Astrocyte of the hippocampus (primary cell): ENCODE measurements at regions not wholly inside any gene's neighbourhood (a gene's known extent, or its start where the extent isn't known, plus 50 kb on each side); places are given as distances from the start of the nearest gene placed in this dataset.

Source experiments
- DNase-seq: peaks from one replicate; pipeline ENCODE4 v3.0.0; 2011; ENCODE audit warnings: low read depth, low spot score

DNA sequence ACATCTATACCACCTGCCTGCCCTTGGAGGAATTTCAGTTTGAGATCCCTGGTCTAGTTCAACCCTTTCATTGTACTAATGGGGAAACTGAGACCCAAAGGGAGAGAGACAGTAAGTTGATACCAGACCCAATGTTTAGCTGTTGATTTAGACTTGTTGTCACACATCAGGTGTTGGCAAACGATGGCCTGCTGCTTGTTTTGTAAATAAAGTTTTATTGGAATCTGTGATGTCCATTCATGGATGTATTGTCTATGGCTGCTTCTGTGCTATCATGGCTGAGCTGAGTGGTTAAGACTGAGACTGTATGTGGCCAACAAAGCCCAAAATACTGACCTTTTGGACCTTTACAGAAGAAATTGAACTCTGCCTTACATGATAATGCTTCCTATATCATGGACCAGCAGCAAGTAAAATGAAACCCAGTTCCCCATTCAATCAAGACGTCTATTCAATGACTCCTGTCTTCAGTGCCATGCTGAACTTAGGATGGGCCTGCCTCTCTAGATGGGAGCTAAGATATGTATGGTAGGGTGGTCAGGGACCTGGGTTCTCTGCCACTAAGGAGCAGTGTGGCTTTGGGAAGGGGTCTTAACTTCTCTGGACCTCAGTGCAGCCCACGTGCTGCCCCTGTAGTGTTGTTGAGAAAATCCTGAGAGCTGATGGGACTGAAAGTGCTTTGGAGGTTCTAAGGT is 111.0 kb downstream of the IRX5 start:
- DNase-seq = no peak

DNA sequence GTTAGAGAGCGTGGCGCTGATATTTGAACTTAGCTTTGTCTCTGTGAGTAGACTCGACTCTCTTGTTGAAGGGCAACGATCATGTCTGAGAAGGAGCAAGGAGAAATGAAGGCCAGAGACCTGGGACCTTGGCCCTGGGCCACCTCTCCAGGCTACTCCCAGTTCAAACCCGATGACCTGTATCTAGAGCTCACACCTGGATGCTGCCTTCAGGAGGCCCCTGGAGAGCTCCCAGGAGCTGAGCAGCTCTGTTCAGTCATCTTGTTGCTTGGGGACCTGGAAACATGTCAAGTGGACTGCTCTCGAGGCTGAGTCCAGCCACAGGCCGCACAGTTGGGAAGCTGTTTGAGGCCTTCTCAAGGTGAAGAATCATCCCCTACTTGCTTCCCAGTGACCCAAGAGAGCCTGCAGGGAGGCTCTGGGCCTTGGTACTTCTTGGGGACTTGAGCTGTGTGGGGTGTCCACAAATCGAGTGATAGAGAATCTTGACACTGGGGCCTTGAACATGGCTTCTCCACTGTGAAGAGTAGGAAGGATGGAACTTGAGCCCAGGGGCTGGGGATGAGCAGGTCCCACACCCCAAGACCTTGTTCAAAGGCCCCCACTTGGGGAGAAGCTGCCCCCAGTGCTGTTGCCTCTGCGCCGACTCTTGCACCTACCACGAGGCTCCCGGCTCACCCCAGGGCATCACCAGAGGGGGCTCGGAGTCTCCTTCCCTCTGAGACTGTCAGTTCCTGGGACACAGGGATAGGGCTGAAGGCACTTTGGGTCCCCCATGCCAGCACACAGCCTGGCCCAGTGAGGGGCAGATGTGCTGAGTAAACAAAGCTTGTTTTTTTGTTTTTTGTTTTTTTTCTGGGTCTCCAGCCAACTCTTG is 112.1 kb downstream of the IRX5 start:
- DNase-seq = no peak

DNA sequence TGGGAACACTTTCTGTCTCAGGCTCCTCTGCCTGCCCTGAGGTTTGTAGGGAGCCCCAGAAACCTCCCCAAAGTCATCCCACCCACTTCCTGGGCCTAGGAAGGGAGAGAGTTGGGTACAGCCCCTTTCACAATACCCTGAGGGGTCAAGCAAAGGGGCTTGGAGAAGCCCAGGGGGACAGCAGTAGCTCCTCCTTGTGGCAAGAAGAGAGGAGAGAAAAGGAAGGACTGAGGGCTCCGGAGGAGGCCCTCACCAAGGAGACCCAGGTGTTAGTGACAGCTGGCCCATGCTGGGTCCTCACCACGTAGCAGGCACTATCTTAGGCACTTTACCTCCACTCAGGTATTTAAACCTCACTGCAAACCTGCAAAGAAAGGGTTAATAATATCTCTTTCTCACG is 112.8 kb downstream of the IRX5 start:
- no peak for DNase-seq

DNA sequence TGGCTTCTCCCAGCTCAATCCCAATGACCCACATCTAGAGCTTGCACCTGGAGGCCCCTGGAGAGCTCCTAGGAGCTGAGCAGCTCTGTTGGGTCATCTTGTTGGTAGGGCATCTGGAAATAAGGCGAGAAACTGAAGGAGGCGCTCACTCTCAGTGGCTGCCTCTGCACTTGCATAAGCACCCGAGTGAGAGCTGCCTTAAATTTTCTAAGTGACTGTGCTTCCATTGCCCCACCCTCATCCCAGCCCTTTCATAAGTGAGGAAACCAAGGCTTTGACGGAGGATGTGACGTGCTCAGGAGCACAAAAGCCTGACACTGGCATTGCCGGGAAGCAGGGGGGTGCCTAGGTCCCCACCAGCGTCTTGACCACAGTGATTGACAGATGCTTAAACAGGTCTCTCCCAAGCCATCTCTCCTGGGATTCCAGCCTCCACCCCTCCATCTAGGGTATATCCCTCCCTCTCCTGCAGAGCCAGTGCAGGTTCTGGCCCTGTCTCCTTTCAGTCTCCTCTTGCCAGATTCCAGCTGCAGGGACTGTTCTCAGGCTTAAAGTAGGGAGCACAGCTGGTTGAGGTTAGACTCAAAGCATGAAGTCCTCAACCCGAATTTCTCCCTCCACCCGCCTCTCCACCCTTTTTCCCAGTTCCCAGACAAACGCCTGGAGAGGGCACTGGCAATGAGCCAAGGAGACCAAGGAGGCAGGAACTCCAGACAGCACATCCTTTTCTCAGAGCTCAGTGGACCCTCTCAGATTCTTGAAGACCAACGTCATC is 113.7 kb downstream of the IRX5 start:
- DNase-seq = no peak

DNA sequence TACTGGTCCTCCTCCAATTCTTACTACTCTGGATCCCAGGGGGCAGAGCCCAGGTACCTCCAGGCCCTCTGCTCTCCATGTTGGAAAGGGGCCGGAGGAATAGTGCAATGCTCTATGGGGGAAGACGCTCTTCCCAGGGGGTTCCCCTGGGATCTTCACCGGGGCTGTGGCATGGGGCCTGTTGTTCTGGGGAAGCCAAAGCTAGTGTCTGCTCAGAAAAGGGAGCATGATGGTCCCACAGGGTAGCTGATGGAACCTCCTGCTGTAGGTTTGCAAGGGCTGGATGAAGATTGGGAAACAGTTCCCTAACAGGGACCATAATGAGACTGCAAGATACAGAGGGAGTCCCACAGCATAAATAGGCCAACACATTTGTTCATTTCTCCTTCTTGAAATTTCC is 114.7 kb downstream of the IRX5 start:
- DNase-seq = no peak

DNA sequence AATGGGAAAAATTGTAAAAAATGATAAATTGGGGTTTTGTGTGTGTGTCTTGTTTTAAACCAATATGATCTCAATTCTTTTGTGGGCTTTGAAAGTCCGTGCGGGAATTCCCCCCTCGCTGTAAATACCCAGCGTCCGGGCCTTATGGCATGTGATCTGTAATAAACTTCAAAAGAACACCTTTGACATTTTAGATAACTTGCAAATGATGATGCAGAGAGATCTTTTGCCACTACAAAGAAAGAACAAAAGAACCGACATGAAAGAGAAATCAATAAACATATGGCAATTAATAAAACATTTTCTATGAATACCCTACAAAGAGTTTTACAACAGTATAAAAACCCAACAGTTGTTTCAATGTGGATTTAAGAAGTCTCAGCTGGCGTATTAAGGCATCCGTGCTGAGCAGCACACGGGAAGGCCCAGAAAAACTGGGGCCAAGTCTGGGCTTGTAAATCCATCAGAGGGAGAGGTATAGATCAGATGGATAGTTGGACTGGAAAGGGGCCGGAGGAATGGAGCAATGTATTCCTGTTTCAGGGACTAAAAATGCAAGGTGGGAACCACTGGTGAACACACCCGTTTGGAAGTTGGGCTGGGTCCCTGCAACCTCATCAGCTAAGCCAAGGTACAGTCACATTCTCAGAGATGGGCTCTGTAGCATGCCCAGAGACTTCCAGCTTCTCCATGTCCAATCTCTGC is 115.2 kb downstream of the IRX5 start:
- no peak for DNase-seq

- no peak for DNase-seq
These were observed 115.8 kb downstream of the IRX5 start for GRCh38 chr16:55046513-55046912.

DNA sequence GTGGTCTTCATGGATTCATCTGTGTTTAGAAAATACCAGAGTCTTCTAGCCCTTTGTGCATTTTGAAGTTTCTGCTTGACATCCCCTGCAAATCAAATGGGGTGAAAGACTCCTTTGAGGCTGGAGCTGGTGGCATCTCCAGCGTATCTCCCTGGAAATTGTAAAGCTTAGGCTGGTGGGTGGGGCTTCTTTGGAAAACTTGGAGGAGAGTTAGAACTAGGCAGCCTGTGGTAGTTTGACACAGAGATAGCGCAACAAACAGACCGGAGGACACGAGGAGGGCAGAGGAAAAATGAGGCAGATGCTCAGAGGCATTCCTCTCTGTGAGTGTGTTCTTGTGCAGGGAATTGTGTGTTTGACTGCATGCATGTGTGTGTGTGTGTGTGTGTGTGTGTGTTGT is 116.3 kb downstream of the IRX5 start:
- DNase-seq = no peak

GRCh38 chr16:55047331-55047730 is 116.7 kb downstream of the IRX5 start:
- DNase-seq = no peak

DNA sequence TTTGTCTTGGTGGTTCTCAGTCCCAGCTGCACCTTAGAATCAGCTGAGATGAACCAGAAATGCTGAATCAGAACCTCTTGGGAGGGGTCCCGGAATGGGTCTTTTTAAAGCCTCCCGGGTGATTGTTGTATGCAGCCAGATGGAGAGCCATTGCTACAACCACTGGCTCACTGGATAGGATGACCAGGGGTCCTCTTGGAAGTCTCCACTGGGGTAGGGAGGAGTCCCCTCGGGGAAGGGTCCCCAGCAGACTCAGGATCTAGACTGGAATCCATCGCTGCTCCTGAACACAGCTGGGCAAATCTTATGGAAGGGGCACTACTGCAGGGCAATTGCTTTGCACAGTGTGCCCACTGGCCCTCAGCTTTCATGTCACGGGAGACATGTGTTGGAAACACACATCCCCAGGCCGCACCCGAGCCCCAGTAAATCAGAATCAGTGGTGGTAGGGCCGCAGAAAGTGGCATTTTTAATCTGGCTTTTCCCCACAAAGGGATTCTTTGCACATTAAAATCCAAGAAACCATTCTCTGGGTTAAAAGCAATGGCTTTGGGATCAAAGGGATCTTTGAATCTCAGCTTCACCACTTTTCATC is 117.3 kb downstream of the IRX5 start:
- DNase-seq = no peak

- DNase-seq = no peak
These were observed 118.1 kb downstream of the IRX5 start for GRCh38 chr16:55048745-55049144.

GRCh38 chr16:55051571-55052347 is 121.1 kb downstream of the IRX5 start:
- no peak for DNase-seq

DNA sequence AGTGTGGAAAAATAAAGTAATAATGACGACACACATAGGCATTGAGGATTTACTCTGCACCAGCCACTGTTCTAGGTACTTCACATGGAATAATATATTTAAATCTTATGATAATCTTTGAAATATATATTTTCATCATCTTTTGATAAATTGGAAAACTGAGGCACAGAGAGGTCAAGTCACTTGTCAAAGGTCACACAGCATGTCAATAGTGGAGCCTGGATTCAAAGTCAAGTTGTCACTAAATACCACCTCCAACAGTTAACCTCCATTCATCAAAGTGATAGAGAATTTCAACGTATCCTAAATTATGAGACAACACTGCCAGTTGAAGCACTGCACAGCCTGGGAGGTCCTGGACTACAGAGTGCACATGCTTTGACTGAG is 121.7 kb downstream of the IRX5 start:
- no peak for DNase-seq

- no peak for DNase-seq
These were observed 122.2 kb downstream of the IRX5 start for GRCh38 chr16:55052741-55053415.

GRCh38 chr16:55055262-55055661 is 124.6 kb downstream of the IRX5 start:
- DNase-seq = no peak

DNA sequence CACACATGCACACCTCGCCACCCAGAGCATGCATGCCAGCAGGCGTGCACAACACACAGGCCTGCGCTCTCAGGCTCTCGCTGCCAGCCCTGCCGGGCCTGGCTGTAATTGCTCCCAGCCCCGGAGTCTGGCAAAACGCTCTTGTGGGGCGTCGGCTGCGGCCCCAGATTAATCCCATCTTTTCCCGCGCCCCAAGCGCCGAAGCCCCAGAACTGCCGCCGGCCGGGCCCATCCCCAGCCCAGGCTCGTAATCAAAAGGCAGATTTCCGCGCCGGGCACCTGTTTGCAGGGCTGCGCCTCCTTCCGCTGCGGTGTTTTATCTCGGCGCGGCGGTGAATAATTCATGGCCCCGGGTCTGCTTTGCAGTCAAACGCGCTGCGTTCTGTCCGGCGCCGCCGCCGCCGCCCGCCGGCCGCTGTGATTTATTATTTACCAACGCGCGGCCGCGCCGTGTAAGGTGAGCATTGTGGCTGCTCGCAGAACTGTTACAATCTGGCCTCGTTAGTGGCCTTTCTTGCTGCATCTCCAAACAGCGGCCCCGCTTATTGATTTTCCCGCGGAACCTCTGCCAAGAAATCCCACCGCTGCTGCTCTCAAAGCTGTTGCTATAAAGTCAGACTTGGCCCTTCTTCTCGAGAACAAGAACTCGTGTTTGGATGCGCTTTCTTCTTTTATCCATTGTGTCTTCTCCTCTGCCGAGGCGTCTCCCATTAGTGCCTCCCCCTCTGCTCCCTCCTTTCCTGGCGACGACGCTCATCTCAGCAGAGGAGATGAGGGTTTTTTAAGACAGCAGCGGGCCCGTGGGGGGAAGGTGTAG is 126.1 kb downstream of the IRX5 start:
- DNase-seq = peak; percentile 17

DNA sequence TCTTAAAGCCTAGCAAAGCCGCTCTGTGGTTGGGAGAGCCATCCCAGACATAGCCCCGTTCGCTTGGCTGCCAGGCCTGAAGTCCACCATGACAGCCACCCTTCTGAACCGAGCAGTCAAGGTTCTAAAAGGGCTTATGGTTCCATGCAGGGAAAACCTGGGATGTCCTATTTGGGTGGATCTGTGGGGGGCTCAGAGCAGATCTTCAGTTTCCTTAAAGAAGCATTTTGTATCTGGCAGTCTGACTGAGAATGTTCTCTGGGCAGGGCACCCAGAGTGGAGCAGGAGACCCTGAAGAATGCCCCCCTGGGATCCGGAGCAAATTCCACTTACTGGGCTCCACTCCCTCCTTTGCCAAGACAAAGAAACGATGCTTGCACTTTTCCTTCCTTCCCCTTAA is 127.2 kb downstream of the IRX5 start:
- DNase-seq = no peak

DNA sequence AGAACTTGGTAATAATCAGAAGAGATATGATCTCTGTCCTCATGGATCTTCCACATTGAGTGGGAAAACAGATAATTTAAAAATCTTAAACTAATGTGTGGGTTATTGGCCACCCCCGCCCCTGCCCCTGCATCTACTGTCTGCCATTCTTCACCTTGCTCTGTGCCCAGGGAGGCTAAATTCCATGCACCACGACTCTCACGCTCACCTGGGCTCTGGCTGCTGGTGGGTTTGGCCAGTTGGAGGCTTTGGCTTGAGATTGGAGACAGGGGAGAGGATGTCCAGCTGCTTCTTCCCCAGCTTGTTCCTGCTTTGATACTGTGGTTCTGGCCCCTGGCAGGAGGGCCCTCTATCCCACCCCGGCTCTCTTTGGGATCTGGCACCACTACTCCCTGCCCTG is 127.9 kb downstream of the IRX5 start:
- DNase-seq = no peak

DNA sequence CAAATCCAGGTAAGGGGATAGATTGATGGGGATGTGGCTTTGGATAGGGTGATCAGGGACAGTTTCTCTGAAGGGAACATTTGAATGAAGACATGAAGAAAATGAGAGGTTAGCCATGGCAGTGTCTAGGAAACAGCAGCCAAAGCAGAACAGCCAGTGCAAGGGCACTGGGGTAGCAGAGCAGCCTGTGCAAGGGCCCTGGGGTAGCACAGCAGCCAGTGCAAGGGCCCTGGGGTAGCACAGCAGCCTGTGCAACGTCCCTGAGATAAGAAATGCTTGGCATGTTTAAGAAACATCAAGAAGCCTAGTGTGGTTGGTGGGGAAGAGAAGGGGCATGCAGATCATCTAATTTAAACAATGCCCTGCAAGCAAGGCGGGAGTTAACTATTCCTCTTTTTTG is 128.5 kb downstream of the IRX5 start:
- DNase-seq = no peak
